Activated effector memory CD4-positive, alpha-beta T cell treated with anti-CD3 and anti-CD28 coated beads, Interleukin-2, amount 50 U/mL, for 16 hours (primary cell): ENCODE measurements at regions not wholly inside any gene's neighbourhood (a gene's known extent, or its start where the extent isn't known, plus 50 kb on each side); places are given as distances from the start of the nearest gene placed in this dataset.
"Not testable (repeated sequence)": the region's sequence is repeated elsewhere in the genome, so short reads cannot be mapped to it uniquely, and the experiment has no call there.

Experiments
- DNase-seq: peaks from one replicate; pipeline ENCODE4 v3.0.0-alpha.2; 2020

- DNase-seq: peak; percentile 98
These were observed 59.1 kb downstream of the ZNF467 start for GRCh38 chr7:149714081-149714909.

DNA sequence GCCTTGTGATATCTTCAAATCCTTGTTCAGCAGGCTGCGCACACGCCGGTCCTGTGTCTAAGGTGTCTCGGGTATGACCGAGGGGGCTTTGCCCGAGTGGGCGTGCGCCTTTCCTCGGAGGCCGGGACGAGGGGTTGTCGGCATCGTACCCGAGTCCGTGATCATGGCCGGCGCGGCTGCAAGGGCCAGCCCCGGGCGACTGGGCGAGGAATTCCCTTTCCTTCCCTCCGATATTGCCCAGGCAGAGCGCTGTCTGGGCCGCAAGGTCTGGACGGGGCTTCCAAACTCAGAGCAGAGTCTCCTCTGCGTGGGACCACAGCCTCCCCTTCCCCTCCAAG, 59.7 kb downstream of the ZNF467 start:
- no peak for DNase-seq

DNA sequence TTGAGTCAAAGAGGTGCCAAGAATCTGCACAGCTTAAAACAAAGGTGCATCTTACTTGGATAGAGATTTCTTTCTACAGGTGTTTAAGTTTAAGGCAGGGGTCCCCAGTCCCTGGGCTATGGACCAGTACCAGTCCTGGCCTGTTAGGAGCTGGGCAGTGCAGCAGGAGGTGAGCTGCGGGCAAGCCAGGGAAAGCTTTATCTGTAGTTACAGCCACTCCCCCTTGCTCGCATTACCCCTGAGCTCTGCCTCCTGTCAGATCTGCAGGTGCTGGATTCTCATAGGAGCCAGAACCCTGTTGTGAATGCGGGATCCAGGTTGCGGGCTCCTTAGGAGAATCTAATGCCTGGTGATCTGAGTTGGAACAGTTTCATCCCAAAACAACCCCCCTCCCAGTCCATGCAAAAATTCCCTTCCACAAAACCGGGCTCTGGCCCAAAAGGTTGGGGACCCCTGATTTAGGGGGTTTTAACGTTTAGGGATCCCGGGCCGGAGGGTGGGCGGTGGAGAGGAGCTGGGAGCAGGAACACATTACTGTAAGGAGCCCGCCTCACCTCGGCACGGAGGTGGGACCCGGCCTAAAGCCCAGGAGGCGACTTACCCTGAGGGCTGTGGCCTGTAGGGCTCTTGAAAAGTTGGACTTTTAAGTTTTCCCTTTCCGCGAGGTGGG, 60.2 kb downstream of the ZNF467 start:
- DNase-seq: no peak

- no peak for DNase-seq
These were observed 65.4 kb downstream of the ZNF467 start for GRCh38 chr7:149708026-149708425.

DNA sequence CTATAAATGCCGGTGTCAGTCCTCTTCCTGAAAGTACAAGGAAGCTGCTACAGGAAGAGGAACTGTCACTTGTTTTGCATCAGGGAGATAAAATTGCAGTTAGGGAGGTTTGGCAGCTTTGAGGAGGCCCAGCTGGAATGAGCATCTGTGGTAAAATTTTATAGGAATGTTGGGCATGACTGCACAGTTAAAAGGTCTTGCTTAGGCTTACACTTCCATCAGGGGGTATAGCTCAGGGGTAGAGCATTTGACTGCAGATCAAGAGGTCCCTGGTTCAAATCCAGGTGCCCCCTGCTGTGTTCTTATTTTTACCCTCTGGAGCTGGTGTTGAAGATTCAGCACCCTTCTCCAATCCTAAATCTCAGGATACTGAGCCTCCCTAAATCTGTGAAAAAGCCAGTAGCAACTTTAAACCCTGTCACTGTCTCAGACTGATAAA, 65.9 kb downstream of the ZNF467 start:
- no peak for DNase-seq

DNA sequence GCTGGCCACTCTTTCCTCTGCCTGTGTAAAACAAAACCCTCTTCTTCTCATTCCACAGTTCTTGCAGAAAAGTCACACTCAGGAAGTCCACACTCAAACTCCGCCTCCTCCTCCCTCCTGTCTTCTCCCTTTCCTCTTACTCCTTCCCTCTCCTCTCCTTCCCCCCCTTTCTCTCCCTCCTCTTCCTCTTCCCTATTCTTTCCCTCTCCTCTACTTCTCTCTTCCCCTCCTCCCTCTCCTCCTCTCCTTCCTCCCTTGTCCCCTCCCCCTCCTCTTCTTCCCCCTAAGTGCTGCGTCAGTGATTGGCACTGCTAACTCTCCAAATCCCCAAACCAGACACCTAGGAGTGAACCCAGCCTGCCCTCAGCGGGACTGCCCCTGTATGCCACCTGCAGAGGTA, 67.0 kb downstream of the ZNF467 start:
- no peak for DNase-seq

GRCh38 chr7:149704507-149704906, 68.9 kb downstream of the ZNF467 start:
- DNase-seq: no peak

- no peak for DNase-seq
These were observed 70.2 kb downstream of the ZNF467 start for GRCh38 chr7:149703044-149703650.

GRCh38 chr7:149701495-149702240, 71.7 kb downstream of the ZNF467 start:
- DNase-seq: no peak

DNA sequence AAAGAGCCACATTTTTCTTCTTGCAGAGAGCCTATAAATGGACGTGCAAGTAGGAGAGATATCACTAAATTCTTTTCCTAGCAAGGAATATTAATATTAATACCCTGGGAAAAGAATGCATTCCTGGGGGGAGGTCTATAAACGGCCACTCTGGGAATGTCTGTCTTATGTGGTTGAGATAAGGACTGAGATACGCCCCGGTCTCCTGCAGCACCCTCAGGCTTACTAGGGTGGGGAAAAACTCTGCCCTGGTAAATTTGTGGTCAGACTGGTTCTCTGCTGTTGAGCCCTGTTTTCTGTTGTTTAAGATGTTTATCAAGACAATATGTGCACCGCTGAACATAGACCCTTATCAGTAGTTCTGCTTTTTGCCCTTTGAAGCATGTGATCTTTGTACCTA, 75.6 kb downstream of the ZNF467 start:
- not testable (repeated sequence) for DNase-seq

DNA sequence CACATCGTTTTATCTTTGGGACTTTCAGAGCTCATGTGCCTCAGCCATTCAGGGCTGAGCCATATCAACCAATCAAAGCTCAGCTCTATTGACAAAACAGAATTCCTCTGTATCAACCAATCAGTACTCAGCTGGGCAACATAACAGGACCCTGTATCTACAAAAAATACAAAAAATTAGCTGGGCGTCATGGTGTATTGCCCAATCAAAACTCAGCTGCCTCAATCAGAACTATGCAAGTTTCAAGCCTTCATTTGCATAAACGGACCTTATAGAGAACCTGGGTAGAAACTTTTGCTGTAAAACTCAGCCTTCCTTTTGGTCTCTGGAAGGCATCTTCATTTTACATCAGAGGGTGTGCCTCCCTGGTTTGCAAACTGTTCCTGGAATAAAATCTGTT, 77.1 kb downstream of the ZNF467 start:
- DNase-seq: no peak

- DNase-seq: no peak
These were observed 80.8 kb downstream of the ZNF467 start for GRCh38 chr7:149692557-149692982.

DNA sequence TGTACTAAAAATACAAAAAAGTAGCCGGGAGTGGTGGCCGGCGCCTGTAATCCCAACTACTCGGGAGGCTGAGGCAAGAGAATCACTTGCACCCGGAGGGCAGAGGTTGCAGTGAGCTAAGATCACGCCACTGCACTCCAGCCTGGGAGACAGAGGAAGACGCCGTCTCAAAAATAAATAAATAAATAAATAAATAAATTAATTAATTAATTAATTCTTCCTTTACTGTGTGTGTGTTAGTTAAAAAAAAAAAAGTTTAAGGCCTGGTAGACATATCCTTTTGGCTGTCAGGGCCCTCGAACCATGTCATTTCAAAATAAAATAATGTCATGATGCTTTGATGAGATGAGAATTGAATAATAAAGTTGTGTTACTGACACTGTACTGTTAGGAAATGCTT, 81.3 kb downstream of the ZNF467 start:
- DNase-seq: no peak

GRCh38 chr7:149690688-149691446, 82.5 kb downstream of the ZNF467 start:
- DNase-seq: no peak

DNA sequence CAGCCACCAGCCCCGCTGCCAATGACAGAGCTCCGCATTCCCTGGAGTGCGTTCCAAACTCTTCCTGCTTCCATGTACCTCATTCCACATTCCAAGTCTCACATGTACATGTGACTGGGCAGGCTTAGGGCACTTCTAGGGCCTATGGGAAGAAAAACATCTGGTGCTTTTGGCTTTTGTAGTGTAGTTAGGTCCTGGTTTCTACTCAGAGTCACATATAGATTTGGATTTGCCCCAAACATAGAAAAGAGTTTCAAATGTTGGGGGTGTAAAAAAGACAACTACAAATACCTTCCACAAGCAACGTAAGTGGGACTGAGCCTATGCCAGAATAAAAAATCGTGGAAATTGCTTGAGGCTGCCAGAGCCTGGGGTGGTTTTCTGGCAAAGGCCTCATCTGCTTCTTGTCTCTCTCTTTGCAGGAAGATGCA, 84.1 kb downstream of the ZNF467 start:
- no peak for DNase-seq

DNA sequence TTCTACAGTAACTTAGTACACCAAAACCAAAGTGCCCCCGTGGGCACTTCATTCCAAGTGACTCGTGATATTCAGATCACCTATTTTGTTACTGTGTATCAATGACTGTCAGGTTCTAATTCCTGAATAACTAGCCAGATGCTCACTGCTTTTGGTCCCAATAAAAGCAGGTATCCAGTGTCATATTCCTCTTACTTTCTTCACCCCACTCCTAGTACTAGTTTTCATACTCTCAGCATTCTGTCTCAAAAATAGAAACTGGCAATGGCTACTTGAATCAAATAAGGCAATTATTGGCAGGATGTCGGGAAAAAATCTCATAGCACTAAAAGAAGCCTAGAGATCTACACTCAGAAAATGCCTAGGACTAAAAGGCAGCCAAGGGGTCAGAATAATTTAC, 84.6 kb downstream of the ZNF467 start:
- no peak for DNase-seq

- DNase-seq: not testable (repeated sequence)
These were observed 85.6 kb downstream of the ZNF467 start for GRCh38 chr7:149687820-149688219.

DNA sequence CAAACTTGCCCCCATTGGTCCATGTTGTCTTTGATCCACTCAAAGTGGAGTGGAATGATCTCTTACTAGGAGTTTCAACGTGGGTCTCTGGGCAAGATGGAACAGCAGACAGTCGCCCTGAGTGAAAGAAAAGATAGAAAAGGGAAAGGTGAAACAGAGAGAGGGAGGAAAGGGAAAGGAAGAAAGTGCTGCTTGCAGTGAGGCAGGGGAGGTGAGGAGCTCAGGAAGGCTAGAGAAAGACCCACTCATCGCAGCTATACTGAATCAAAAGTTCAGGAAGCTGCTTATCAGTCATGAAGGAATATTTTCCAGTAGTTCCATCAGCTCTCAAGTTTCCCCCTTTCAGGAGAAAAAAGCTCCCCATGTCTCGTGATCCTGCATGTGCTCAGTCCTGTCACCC, 86.9 kb downstream of the ZNF467 start:
- DNase-seq: no peak

GRCh38 chr7:149686011-149686410, 87.4 kb downstream of the ZNF467 start:
- DNase-seq: no peak

- DNase-seq: no peak
These were observed 87.9 kb downstream of the ZNF467 start for GRCh38 chr7:149685455-149685854.

DNA sequence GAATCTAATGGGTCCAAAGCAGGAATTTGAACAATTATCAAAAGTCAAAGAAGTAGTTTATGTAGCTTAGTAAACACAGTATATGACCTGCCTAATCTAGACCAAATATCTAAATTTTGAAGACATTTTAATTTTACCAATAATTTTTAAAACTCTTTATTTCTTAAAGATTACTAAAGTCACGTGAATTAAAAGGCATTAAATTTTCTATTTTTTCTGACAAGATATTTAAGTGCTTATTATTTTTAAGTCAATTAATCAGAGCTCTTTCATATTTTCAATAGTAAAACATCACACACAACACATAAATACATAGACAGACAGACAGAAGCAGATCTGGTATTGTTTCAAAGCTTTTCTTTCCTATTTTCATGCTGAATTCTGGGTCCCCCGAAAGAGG, 89.5 kb downstream of the ZNF467 start:
- DNase-seq: no peak

GRCh38 chr7:149683181-149683580, 90.2 kb downstream of the ZNF467 start:
- no peak for DNase-seq

- no peak for DNase-seq
These were observed 91.3 kb downstream of the ZNF467 start for GRCh38 chr7:149682038-149682437.
